ENCODE measurements at regions not wholly inside any gene's neighbourhood (a gene's known extent, or its start where the extent isn't known, plus 50 kb on each side); places are given as distances from the start of the nearest gene placed in this dataset.
"Not testable (repeated sequence)": the region's sequence is repeated elsewhere in the genome, so short reads cannot be mapped to it uniquely, and the experiment has no call there.

DNA sequence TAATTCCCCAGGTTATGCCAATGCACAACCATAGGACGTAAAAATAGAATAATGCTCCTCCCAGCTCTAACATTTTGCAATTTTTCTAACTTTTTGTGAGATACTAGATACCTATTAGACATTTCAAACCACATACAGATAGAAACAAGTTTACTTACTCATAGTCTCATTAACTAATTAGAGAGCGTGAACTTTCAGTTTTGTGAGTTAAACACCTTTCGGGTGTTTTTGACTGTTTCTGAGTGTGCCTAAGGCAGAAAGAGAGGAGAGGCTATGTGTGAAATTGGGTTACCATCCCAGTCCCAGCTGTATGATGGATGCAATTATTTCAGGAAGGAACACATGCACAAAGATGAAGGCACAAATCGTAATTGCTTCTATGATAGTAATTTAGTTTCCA is 300.4 kb upstream of the POU1F1 start:
- DNase-seq (ENCODE audit: low read depth) = no peak

DNA sequence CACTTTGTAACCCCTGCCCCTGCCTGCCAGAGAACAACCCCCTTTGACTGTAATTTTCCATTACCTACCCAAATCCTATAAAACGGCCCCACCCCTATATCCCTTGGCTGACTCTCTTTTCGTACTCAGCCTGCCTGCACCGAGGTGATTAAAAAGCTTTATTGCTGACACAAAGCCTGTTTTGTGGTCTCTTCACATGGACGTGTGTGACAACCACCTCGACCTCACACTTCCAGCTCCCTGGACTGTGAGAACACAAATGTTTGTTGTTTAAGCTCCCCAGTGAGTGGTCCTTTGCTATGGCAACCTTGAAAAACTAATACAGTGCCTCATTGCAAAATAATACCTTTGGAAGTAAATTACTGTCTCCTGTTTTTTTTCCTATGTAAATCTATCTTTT is 299.2 kb upstream of the POU1F1 start:
- no peak for DNase-seq (ENCODE audit: low read depth)

DNA sequence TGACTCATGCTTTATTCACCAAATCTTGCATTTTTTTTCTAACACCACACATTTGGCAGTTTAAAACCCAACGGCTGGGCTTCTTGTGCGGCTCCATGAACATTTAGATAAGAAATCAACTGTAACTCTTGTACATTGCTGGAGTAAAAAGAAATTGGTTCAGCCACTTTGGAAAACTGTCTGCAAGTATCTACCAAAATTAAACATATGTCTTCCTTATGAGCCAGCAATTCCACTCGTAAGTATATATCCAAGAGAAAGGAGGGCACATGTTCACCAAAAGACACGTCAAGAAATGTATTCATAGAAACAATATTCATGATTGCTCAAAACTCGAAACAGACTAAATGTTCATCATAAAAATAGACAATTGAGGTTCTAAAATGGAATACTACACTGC is 291.9 kb upstream of the POU1F1 start:
- DNase-seq (ENCODE audit: low read depth) = no peak

DNA sequence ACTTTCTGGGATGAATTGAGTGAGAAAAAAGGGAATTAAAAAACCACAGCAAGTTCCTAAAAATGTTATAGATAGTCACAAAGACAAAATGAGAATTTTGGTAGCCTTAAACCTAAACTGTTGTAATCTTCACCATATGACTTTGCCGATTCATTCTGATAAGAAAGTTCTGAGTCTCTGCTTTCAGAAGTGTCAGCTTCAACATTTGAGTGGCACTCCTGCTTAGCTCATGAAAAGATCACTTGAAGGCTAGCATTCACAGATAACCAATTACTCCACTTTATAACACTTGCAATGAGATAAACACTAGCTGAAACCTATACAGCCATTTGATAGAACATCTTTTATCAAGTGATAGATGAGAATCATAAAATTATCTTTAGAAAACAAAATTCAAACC is 288.1 kb upstream of the POU1F1 start:
- no peak for DNase-seq (ENCODE audit: low read depth)

DNA sequence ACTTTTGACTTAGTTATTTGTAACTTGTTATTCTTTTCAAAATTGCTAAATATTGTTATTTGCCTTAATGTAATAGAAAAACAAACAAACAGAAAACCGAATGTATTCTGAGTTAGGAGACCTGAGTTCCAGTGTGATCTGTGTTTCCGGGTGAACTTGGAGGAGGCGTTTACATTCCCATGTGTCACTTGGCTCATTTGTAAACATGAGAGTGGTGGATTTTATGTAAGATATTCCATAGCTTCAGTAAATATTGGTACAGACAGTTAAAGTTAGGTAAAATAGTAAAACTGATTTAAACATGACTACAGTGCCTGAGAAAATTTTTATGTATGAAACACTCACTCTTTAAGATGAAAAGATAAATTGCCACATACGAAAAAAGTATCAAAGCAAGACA is 287.3 kb upstream of the POU1F1 start:
- no peak for DNase-seq (ENCODE audit: low read depth)

DNA sequence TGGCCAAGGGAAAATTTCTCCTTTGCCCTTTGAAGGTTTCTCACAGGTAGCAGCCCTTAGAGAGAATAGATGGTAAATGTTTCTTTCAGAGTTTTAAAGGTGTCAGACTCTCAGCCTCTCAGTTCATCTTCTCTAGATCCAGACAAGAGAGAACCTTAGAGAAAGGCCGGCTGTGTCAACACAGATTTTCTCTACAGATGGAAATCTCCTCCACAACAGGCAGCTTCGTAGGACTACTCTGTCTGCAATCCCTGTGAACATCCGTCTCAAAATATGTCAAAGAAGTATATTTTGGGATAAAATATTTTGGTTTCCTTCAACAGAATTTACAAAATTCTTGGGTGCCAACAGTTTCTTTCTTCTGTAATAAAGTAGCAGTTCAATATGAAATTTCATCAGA is 282.1 kb upstream of the POU1F1 start:
- DNase-seq (ENCODE audit: low read depth) = no peak

DNA sequence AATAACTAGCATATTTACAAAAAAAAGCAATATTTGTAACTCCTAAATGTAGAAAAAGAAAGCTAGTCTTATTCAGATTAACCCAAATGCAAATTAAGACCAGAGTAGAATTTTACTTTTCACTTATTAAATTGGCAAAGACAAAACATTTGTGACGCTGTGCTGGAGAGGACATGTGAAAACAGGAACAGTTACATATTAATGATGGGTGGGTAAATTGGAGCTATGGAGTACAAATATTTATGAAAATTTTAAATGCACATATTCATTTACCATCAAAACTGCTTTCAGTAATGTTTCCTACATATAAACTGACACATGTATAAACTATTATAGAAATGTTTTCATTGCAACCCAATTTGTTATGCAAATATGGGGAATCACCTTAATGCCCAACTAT is 278.9 kb upstream of the POU1F1 start:
- no peak for DNase-seq (ENCODE audit: low read depth)

DNA sequence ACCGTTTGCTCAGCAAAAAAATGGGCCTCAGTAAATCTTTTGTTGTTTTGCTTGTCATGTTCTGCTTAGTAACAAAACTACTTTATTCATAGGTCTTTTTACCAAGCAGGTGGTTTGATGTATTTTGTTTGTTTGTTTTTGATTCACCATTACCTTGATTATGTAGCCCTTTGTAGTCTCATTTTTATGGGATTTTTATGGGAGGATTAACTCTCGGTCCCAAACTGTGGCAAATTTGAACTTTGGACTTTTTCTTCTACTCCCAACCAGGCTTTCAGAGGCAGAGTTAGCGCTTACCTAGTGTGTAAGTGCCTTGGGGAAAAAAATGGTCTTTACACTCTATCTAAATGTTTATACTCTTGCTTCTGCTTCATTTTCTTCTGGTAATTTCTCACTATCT is 276.7 kb upstream of the POU1F1 start:
- no peak for DNase-seq (ENCODE audit: low read depth)

DNA sequence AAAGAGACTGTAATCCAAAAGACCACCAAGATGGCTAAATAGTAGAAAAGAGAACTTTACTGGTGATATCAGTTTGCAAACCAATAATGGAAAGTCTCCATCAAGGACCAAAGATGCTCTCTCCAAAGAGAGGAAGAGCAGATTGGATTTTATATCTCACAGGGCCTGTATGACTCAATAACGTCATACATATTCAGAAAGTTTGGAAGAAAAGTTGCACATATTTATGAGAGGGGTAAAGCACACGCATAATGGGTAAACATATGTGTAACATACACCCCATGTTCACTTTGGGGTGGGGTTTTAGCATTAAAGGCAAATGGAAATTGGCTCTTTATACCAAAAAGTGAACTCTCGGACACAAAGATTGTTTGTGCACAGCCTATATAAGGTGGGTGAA is 274.5 kb upstream of the POU1F1 start:
- no peak for DNase-seq (ENCODE audit: low read depth)

DNA sequence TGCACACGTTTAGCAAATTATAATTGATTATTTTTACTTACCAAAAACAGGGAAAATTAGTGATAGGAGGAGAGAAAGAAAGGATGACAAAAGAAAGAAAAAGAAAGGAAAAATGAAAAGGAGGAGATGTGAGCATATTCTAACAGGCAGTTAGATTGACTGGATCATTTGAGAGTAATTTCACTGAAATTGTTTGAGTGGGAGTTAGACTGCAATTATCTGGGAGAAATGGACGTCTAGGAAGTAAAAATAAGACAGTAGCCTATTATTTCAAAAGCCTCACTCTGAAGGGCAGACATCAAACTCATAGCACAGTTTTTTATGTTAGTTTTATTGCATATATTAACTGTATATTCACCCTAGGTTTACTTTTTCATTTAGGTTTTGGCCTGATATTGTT is 272.8 kb upstream of the POU1F1 start:
- DNase-seq (ENCODE audit: low read depth) = no peak

DNA sequence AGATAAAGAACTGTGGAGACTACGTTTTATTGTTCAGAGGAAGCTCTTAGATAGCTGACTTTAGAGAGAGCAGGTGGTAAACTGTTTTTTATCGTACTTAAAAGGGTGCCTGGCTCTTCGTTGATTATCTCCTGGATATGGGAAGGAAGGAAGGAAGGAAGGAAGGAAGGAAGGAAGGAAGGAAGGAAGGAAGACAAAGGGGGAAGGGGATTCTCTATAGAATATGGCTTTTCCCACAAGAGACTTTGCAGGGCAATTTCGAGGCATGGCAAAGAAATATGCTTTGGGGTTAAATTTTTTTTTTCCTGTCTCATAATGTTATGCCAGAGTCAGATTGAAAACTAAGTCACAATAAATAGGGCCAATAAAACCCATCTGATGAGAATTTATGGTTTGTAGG is 271.9 kb upstream of the POU1F1 start:
- DNase-seq (ENCODE audit: low read depth) = no peak

DNA sequence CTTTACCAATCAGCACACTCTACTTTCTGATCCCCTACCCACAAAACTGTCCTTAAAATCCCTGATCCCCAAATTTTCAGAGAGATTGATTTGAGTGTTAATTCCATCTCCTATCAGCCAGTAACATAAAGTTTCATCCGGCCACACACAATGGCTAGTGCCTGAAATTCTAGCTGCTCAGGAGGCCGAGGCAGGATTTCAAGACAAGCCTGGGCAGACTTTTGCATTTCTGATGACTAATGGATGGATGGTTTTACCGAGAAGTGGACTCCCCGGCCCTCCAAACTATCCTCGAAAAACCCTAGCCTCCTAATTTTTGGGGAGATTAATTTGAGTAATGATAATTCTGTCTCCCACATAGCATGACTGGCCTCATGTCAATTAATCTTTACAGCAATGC is 269.8 kb upstream of the POU1F1 start:
- no peak for DNase-seq (ENCODE audit: low read depth)

DNA sequence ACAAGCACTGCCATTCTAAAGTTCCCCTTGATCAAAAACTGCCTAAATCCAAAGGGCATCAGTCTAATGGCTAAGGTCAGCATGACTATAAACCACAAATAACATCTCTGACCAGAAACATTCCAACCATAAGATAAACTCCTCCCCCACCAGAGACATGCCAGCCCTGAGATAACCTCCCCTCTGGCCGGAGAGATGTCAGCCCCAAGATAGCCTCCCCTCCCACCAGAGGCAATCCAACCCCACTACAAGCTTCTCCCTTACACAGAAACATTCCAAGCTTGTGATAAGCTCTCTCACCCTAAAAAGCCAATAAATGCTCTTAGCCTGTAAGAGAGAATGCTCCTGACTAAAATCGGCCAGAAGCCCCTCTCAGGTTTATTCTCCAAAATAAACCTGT is 267.0 kb upstream of the POU1F1 start:
- not testable (repeated sequence) for DNase-seq (ENCODE audit: low read depth)

DNA sequence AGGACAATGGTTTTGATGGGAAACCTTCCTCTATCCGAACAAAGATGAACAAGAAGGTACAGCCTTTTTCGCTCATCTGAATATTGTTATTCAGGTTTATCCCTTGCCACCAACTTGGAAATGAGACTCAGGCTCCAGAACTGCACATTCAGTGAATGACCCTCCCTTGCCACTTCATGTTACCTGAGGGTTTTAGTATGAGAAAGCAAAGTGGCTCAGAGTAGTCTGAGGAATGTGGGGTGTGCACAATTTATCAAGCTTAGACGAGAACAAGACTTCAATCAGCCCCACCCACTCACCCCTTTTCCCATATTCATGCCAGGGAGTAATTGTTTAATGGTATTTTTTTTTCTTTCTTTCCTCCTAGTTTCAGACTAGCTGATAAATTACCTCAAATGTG is 265.3 kb upstream of the POU1F1 start:
- no peak for DNase-seq (ENCODE audit: low read depth)

DNA sequence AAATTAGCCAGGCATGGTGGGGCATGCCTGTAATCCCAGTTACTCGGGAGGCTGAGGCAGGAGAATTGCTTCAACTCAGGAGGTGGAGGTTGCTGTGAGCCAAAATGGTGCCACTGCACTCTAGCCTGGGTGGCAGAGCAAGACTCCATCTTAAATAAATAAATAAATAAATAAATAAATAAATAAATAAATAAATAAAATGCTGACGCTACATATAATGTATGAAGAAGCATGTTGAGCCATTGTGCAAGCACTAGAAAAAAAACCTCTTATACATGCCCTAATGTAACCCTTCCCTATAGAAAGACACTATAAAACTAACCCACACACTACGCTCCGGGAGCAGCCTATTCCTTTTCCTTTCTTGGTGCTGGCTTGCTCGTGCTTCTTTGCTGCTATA is 262.3 kb upstream of the POU1F1 start:
- DNase-seq (ENCODE audit: low read depth) = not testable (repeated sequence)

DNA sequence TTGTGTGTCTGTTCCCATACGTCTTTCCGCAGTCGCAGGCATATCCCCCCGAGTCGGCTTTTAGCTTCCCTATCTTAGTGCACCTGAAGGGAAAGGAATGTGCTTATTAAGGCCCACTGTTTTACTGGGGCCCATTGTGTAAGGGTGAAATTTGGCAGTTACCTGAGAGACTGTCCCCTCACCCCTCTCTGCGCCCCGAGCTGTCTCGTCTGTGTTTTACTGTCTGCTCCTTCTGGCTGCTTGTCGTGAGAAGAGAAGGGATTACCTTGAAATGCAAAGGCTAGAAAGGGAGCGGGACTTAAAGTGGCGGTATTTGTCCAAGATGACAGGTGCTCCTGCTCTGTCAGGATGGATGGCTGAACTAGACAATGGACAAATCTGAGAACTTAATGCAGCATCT is 233.0 kb upstream of the POU1F1 start:
- no peak for DNase-seq (ENCODE audit: low read depth)

DNA sequence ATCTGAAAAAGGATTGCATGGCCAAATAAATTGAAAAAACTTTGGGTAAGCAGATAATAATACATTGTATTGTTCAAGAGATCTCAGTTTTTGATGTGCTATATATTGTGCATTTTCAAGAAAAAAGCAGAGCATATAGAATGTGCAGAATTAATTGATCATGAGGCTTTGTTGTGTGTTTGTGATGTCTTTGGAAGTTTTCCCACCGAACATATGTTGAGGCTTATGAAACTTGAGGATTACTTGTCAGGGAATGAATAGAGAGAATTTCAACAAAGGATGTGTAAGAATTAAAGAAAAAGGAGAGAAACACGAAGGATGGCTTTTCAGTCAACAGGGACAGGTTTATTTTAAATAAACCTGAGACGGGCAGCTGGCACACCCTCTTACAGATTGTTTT is 232.5 kb upstream of the POU1F1 start:
- no peak for DNase-seq (ENCODE audit: low read depth)

DNA sequence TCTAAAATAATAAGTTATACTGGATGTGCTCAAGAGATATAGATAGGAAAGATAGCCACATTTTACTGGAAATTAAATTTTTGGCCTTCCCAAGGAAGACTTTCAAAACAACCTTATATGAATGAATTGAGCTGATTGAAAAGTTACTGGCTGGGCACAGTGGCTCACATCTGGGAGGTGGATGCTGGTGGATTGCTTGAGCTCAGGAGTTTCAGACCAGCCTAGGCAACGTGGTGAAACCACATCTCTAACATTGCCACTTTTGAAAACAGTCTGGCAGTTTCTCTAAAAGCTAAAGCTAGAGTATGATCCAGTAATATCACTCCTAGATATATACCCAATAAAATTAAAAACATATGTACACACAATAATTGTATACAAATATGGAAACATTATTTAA is 231.4 kb upstream of the POU1F1 start:
- DNase-seq (ENCODE audit: low read depth) = no peak

DNA sequence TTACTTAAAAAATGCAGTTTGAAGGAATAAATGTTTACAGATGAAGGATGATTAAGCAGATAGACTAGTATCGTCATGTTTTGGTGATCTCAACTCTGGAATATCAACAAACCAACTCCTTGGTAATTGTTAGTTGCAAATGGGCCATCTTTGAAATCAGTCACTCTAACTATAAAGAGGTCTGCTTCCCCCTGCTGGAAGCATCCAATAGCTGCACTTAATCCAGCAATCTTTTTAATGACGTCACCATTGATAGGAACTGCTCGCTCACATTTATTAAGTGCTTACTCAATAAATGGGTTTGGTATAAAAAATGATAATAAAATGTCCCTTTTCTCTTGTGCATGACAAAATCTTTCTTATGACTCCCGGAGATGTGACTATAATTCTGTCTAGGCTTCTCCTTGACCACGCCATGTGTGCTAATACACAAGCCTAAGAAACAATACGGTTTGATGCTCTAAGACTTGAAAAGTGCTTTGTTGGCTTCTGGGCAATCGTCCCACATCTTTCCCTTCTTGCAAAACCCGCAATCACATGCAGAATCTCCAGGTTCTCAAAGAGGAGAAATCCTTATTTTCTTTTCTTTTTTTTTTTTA is 227.6 kb upstream of the POU1F1 start:
- DNase-seq (ENCODE audit: low read depth) = no peak

DNA sequence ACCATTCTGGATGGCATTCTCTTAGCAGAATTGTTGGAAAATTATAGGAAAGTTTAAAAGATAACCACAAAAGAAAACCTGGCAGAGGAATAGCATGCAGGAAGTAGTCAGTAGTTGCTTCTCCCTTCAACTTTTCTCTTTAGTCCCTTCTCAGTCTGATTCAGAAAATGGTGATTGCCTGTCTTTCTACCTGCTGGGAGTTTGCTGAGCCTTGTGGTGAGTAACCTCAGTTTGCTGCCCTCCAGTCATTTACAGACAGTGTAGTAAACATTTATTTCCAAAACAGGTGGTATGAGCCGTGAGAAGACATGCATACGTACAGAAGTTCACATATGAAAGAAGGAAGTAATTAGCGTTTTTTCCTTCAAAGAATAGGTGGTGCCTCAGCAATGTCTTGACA is 224.7 kb upstream of the POU1F1 start:
- DNase-seq (ENCODE audit: low read depth) = no peak

DNA sequence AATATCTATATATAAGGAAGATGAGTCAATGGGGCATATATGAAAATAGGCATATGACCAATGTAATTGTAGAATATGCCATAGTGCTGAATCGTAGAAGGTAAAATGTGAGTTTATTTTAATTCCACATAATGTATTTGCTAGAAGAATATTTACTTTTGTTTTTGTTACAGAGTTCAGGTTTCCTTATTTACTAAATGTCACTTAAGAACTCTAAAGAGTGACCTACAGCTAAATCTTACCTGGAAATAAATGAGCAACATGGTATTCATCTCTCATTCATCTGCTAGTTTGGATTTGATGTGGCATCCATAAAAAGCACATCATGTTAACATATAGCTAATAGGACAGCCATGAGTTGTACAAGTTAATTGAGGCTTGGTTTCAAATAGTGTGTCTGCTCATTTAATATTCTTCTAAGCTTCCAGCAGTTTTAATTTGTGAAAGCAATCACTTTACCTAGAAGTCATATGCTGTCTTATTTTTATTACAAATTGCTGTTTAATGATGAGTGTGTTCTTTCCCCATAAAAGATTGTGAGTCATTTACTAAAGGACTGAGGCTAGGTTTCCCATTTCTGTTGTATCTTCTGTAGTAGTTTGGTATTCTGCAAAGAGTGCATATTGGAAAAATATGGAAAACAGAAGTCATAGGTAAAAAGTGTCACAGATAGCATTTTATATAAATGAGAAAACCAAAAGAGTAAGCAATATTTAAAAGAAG is 222.1 kb upstream of the POU1F1 start:
- DNase-seq (ENCODE audit: low read depth) = no peak

DNA sequence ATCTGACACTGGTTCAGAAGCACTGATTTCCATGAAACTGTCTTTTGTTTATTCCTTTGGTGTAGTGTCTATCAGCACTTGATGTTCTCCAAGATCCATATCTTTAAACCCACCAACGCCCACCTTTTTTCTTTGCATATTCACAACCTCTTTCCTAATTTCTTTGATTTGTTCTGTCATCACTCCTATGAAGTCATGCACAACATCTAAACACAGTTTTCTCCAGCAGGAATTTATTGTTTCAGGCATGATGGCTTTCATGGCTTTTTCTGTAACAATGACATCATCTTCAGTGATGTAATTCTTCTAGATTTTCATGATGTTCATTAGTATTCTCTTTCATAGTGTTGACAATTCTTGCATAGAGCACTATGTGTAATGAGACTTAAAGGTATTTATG is 219.6 kb upstream of the POU1F1 start:
- no peak for DNase-seq (ENCODE audit: low read depth)

DNA sequence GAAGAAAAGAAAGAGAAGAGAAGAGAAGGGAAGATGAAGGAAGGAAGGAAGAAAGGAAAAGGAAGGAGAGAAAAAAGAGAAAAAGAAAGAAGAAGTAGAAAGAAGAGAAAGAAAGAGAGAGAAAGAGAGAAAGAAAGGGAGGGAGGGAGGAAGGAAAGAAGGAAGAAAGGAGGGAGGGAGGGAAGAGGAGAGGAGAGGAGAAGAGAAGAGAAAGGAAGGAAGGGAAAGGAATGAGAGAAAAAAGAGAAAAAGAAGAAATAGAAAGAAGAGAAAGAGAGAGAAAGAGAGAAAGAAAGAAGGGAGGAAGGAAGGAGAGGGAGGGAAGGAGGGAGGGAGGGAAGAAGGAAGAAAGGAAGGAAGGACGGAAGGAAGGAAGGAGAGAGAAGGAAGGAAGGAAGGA is 217.9 kb upstream of the POU1F1 start:
- no peak for DNase-seq (ENCODE audit: low read depth)

DNA sequence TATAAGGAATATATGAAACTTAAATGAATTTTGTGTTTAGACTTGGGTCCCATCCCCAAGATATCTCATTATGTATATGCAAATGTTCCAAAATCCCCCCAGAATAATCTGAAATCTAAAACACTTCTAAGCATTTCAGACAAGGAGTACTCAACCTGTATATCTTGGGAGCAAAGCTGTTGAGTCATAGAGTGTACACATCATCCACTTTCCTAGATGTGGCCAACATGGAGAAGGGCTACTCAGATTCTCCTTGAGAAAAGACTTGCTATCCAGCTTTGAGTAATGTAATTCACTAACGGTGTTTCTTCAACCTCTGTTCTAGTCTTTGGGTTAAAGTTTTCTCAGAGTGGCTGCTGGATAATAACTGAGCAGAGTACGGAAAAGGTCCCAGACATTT is 215.5 kb upstream of the POU1F1 start:
- DNase-seq (ENCODE audit: low read depth) = no peak

Data from activated T-helper 9 cell treated with anti-CD3 and anti-CD28 coated beads, Interleukin-2, amount 50 U/mL, for 16 hours (primary cell).